ENCODE measurements at regions not wholly inside any gene's neighbourhood (a gene's known extent, or its start where the extent isn't known, plus 50 kb on each side); places are given as distances from the start of the nearest gene placed in this dataset.

- no peaks in the 10 kb centered on the region for H3K9me3 Mint-ChIP-seq
- no peak for TF ChIP-seq CTCF (conservative IDR thresholded peaks at IDR 0.05)
- DNase-seq (ENCODE audit: extremely low spot score, unreplicated experiment) = no peak
- H3K27me3 Mint-ChIP-seq = peaks cover 12% of the 10 kb centered on the region
- H3K4me3 Mint-ChIP-seq = peak overlapping the region; percentile 52
- H3K27ac Mint-ChIP-seq = no peak overlapping the region
- H3K4me1 Mint-ChIP-seq (ENCODE audit: unreplicated experiment) = peaks cover 48% of the 10 kb centered on the region
- H3K36me3 Mint-ChIP-seq = no peaks in the 10 kb centered on the region
These were observed 55.0 kb upstream of the PKDCC start for GRCh38 chr2:41992671-41993434.

GRCh38 chr2:41993435-41993925 lies 54.3 kb upstream of the PKDCC start:
- DNase-seq (ENCODE audit: extremely low spot score, unreplicated experiment) = no peak
- no peak for TF ChIP-seq CTCF (conservative IDR thresholded peaks at IDR 0.05)
- H3K4me3 Mint-ChIP-seq = no peak overlapping the region
- H3K27ac Mint-ChIP-seq = no peak overlapping the region
- peaks cover 15% of the 10 kb centered on the region for H3K27me3 Mint-ChIP-seq
- H3K36me3 Mint-ChIP-seq = no peaks in the 10 kb centered on the region
- no peaks in the 10 kb centered on the region for H3K9me3 Mint-ChIP-seq
- peaks cover 53% of the 10 kb centered on the region for H3K4me1 Mint-ChIP-seq (ENCODE audit: unreplicated experiment)

GRCh38 chr2:41994233-41994637 lies 53.6 kb upstream of the PKDCC start:
- TF ChIP-seq CTCF (conservative IDR thresholded peaks at IDR 0.05) = no peak
- peaks cover 56% of the 10 kb centered on the region for H3K4me1 Mint-ChIP-seq (ENCODE audit: unreplicated experiment)
- H3K9me3 Mint-ChIP-seq = no peaks in the 10 kb centered on the region
- H3K27me3 Mint-ChIP-seq = peaks cover 16% of the 10 kb centered on the region
- no peak overlapping the region for H3K27ac Mint-ChIP-seq
- no peak overlapping the region for H3K4me3 Mint-ChIP-seq
- DNase-seq (ENCODE audit: extremely low spot score, unreplicated experiment) = no peak
- no peaks in the 10 kb centered on the region for H3K36me3 Mint-ChIP-seq

GRCh38 chr2:41994661-41995060 lies 53.2 kb upstream of the PKDCC start:
- DNase-seq (ENCODE audit: extremely low spot score, unreplicated experiment) = no peak
- no peak for TF ChIP-seq CTCF (conservative IDR thresholded peaks at IDR 0.05)
- H3K4me3 Mint-ChIP-seq = no peak overlapping the region
- peaks cover 52% of the 10 kb centered on the region for H3K4me1 Mint-ChIP-seq (ENCODE audit: unreplicated experiment)
- peaks cover 13% of the 10 kb centered on the region for H3K27me3 Mint-ChIP-seq
- H3K36me3 Mint-ChIP-seq = no peaks in the 10 kb centered on the region
- H3K9me3 Mint-ChIP-seq = no peaks in the 10 kb centered on the region
- no peak overlapping the region for H3K27ac Mint-ChIP-seq

- TF ChIP-seq CTCF (conservative IDR thresholded peaks at IDR 0.05) = no peak
- no peak for DNase-seq (ENCODE audit: extremely low spot score, unreplicated experiment)
- H3K4me3 Mint-ChIP-seq = peak overlapping the region; percentile 11
- H3K27ac Mint-ChIP-seq = no peak overlapping the region
- no peaks in the 10 kb centered on the region for H3K36me3 Mint-ChIP-seq
- H3K9me3 Mint-ChIP-seq = peaks cover 4% of the 10 kb centered on the region
- peaks cover 11% of the 10 kb centered on the region for H3K27me3 Mint-ChIP-seq
- H3K4me1 Mint-ChIP-seq (ENCODE audit: unreplicated experiment) = peaks cover 50% of the 10 kb centered on the region
These were observed 50.3 kb upstream of the PKDCC start for GRCh38 chr2:41997561-41997960.

All from type B pancreatic cell (in vitro differentiated cells).